ENCODE measurements at regions not wholly inside any gene's neighbourhood (a gene's known extent, or its start where the extent isn't known, plus 50 kb on each side); places are given as distances from the start of the nearest gene placed in this dataset.
A peak's percentile ranks its signal among the peaks of the same experiment; 100 is the strongest.

DNA sequence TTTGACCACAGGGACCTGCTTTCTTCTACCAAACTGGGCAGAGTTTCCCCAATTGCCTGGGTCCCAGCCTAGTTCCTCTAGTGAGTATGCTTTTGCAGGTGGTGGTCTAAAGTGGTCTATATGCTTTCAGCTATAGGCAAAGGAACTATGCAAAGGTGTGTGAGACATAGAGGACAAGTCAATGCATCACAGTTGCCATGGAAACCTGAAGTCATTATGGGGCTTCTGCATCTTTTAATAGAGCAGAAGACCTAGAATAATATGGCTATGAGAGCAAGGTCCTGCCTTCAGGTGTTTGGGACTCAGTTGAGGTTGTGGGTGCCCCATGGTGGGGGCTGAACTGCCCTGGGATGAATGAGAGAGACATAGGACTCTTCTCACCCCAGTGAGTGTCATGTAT is 92.1 kb upstream of the RAB40AL start:
- Histone ChIP-seq H4K20me1 (ENCODE audit: low read length) (no peaks in the 10 kb centered on the region), H3K27me3 (ENCODE audit: low read length) (no peaks in the 10 kb centered on the region), H3K9me2 (replicated peaks; ENCODE audit: low read length) (no peaks in the 10 kb centered on the region), H3K4me2 (ENCODE audit: low read length) (no peak overlapping the region), H3F3A (ENCODE audit: low read length, unreplicated experiment) (no peaks in the 10 kb centered on the region), H3K9ac (ENCODE audit: low read length) (no peak overlapping the region), H3K9me3 (ENCODE audit: low read length) (no peaks in the 10 kb centered on the region), H3K4me3 (ENCODE audit: low read length) (no peak overlapping the region), H3K4me1 (ENCODE audit: insufficient read depth, low read length) (peaks cover 36% of the 10 kb centered on the region), H3K36me3 (ENCODE audit: low read depth, low read length) (0 out of 2 replicates have a peak, but pooled peaks cover 4% of the 10 kb centered on the region), H2AFZ (ENCODE audit: low read length) (no peak overlapping the region), H3K79me2 (ENCODE audit: low read length) (no peaks in the 10 kb centered on the region), H3K27ac (ENCODE audit: low read length) (no peak overlapping the region)
- TF ChIP-seq EZH2 (IDR thresholded peaks at IDR 0.05; ENCODE audit: low read length, unreplicated experiment): no peak
- TF ChIP-seq, protein P1, sequence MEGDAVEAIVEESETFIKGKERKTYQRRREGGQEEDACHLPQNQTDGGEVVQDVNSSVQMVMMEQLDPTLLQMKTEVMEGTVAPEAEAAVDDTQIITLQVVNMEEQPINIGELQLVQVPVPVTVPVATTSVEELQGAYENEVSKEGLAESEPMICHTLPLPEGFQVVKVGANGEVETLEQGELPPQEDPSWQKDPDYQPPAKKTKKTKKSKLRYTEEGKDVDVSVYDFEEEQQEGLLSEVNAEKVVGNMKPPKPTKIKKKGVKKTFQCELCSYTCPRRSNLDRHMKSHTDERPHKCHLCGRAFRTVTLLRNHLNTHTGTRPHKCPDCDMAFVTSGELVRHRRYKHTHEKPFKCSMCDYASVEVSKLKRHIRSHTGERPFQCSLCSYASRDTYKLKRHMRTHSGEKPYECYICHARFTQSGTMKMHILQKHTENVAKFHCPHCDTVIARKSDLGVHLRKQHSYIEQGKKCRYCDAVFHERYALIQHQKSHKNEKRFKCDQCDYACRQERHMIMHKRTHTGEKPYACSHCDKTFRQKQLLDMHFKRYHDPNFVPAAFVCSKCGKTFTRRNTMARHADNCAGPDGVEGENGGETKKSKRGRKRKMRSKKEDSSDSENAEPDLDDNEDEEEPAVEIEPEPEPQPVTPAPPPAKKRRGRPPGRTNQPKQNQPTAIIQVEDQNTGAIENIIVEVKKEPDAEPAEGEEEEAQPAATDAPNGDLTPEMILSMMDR (conservative IDR thresholded peaks at IDR 0.05; ENCODE audit: low read depth, low read length): no peak
- DNase-seq (no peak), ATAC-seq (no peak)
- CTCF ChIA-PET: no interaction called here
- POLR2A ChIA-PET (ENCODE audit: unreplicated experiment): no interaction called here
- intact Hi-C loops (cut with micrococcal nuclease): no loop called here
- BruUV-seq (replicated peaks): no TSS peak

DNA sequence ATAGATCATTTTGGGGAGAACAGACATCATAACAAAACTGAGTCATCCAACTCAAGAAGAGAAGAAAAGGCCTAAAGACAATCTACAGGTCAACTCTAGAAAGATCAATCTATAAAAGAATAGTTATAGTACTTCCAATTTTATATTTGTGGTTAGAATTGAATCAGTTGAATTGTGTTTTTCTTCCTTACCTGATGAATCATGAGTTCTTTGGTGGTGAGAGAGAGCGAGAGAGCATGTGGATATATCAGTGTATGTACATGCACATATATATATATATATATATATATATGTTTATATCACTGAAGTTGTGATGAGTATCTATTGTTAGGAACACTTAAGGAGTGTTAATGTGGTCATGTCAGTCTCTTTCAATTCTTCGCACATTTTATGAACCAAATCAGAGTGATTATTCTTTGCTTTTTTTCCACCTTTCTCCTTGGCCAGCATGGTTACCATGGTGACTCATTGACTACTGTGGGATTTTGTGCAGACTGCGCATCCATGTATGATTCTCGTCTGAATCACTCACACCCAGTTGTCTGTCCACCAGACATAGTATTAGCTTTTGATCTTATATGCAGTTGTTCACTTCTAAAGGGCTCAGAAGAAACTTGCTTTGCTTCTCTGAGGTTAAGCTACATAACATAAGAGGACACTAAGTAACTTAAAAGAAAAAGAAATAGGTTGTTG is 90.4 kb upstream of the RAB40AL start:
- Histone ChIP-seq H3F3A (ENCODE audit: low read length, unreplicated experiment) (no peaks in the 10 kb centered on the region), H3K27ac (ENCODE audit: low read length) (peak overlapping the region; percentile 94), H3K27me3 (ENCODE audit: low read length) (no peaks in the 10 kb centered on the region), H3K4me1 (ENCODE audit: insufficient read depth, low read length) (peaks cover 21% of the 10 kb centered on the region), H3K9ac (ENCODE audit: low read length) (peak overlapping the region; percentile 64), H3K4me3 (ENCODE audit: low read length) (no peak overlapping the region), H3K79me2 (ENCODE audit: low read length) (no peaks in the 10 kb centered on the region), H3K36me3 (ENCODE audit: low read depth, low read length) (0 out of 2 replicates have a peak, but pooled peaks cover 4% of the 10 kb centered on the region), H2AFZ (ENCODE audit: low read length) (no peak overlapping the region), H3K9me3 (ENCODE audit: low read length) (no peaks in the 10 kb centered on the region), H3K4me2 (ENCODE audit: low read length) (peak overlapping the region; percentile 58), H3K9me2 (replicated peaks; ENCODE audit: low read length) (no peaks in the 10 kb centered on the region), H4K20me1 (ENCODE audit: low read length) (no peaks in the 10 kb centered on the region)
- peak; percentile 94 for ATAC-seq
- ChIA-PET POLR2A (ENCODE audit: unreplicated experiment) (no interaction called here), CTCF (no interaction called here)
- TF ChIP-seq EZH2phosphoT487 (IDR thresholded peaks at IDR 0.05; ENCODE audit: borderline replicate concordance, low read length) (no peak), EZH2 (IDR thresholded peaks at IDR 0.05; ENCODE audit: low read length, unreplicated experiment) (no peak)
- TF ChIP-seq, protein P1 (conservative IDR thresholded peaks at IDR 0.05; ENCODE audit: low read depth, low read length): no peak
- intact Hi-C loops (cut with micrococcal nuclease): no loop called here
- no TSS peak for BruUV-seq (replicated peaks)
- peak; percentile 64 for DNase-seq

DNA sequence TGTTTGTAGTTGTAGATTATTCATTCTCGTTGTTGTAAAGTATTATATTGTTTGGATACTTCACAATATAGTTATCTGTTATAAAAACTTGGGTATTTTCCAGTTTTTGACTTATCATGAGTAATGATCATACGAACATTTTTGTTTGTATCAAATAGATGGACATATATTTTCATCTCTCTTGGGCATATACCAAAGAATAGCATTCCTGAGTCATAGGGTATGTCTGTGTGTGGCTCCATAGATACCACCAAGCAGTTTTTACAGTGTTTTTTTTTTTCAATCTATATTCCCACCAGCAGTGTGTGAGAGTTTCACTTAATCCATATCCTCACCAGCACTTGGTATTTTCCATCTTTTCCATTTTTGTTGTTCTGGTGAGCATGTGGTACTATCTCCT is 89.7 kb upstream of the RAB40AL start:
- DNase-seq (peak; percentile 50), ATAC-seq (peak; percentile 70)
- Histone ChIP-seq H3K9me2 (replicated peaks; ENCODE audit: low read length) (no peaks in the 10 kb centered on the region), H3K4me1 (ENCODE audit: insufficient read depth, low read length) (peaks cover 21% of the 10 kb centered on the region), H3K4me3 (ENCODE audit: low read length) (no peak overlapping the region), H3K27me3 (ENCODE audit: low read length) (no peaks in the 10 kb centered on the region), H3K27ac (ENCODE audit: low read length) (peak overlapping the region; percentile 94), H3K9me3 (ENCODE audit: low read length) (no peaks in the 10 kb centered on the region), H3F3A (ENCODE audit: low read length, unreplicated experiment) (no peaks in the 10 kb centered on the region), H3K4me2 (ENCODE audit: low read length) (peak overlapping the region; percentile 58), H4K20me1 (ENCODE audit: low read length) (no peaks in the 10 kb centered on the region), H3K9ac (ENCODE audit: low read length) (peak overlapping the region; percentile 64), H2AFZ (ENCODE audit: low read length) (no peak overlapping the region), H3K79me2 (ENCODE audit: low read length) (no peaks in the 10 kb centered on the region), H3K36me3 (ENCODE audit: low read depth, low read length) (0 out of 2 replicates have a peak, but pooled peaks cover 2% of the 10 kb centered on the region)
- POLR2A ChIA-PET (ENCODE audit: unreplicated experiment): no interaction called here
- TF ChIP-seq EZH2 (IDR thresholded peaks at IDR 0.05; ENCODE audit: low read length, unreplicated experiment): no peak
- BruUV-seq (replicated peaks): no TSS peak
- CTCF ChIA-PET: no interaction called here
- intact Hi-C loops (cut with micrococcal nuclease): no loop called here
